IPS-NIHi7 (cell line): ENCODE measurements at regions not wholly inside any gene's neighbourhood (a gene's known extent, or its start where the extent isn't known, plus 50 kb on each side); places are given as distances from the start of the nearest gene placed in this dataset.
A peak's percentile ranks its signal among the peaks of the same experiment; 100 is the strongest.

Experiments used
- DNase-seq: peaks from one replicate; pipeline ENCODE4 v3.0.0; 2012; ENCODE audit warnings: mixed read lengths; ENCODE audit errors: extremely low spot score

DNA sequence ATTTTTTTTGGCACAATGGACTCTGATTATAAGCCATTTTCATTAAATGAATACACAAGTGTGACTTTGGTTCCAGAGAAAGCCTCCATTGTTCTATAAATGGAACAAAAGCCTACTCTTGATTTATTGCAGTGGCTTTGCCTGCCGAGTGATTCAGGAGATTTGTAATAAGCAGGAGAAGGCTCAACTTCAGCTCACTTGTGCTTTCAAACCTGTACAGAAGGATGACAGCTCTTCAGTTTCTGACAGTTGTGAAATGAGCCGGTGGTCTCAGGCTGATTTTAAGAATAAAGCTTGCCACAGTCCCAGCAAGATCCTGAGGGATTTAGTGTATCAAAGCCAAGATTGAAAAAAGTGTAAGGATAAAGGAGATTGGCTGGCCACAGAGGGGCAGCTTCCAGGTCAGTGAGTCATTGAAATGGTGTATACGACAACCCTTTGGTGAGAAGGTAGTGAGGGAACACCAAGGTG, 438.8 kb upstream of the TGFBR2 start:
- DNase-seq, result peak; percentile 19

GRCh38 chr3:30169487-30169886, 436.9 kb upstream of the TGFBR2 start:
- DNase-seq, result no peak

DNA sequence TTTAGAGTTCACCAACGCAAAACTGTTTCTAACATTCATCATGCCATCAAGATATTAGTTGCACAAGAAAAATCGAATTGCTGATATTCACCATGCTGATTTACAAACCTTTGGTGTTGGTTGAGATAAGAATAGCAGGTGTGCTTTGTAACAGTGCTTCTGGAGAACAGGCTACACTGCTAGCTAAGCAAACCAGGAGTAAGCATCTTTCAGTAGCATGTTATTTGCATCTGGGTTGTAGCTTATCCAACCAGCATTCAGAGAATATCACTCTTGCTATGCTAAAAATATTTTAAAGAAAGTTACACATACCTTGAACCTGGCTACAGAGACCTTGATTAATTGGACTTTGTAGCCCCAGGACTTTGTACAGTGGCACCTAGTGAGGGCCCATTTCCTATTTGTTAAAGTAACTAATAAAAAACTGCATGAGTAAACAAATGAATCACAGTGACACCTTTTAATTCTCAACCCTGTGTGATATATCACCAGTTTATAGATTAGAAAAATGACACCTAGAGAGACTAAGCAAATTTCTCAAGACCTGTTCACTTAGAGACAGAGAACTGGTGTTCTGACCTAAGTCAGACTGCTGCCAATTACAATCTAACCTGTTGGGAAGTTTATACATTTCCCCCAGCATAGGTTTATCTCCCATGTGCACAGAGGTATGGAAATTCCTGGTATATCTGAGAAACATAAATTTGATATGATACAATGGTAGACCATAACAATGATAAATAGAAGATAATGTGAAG, 435.5 kb upstream of the TGFBR2 start:
- no peak for DNase-seq

DNA sequence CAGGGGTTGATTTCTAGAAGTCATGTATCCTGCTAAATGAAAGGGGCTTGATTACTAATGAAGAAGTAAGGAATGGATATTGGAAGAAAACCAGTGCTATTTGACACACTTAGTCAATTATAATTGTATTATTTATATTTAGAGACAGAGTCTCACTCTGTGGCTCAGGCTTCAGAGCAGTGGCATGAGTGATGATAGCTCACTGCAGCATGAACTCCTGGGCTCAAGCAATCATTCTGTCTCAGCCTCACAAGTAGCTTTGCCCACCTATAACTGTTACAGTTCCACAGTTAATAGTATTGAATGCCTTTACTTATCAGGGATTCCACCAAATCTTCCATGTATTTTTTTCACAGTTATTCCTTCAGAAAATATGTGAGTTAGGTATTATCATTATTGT, 432.0 kb upstream of the TGFBR2 start:
- DNase-seq, result no peak

DNA sequence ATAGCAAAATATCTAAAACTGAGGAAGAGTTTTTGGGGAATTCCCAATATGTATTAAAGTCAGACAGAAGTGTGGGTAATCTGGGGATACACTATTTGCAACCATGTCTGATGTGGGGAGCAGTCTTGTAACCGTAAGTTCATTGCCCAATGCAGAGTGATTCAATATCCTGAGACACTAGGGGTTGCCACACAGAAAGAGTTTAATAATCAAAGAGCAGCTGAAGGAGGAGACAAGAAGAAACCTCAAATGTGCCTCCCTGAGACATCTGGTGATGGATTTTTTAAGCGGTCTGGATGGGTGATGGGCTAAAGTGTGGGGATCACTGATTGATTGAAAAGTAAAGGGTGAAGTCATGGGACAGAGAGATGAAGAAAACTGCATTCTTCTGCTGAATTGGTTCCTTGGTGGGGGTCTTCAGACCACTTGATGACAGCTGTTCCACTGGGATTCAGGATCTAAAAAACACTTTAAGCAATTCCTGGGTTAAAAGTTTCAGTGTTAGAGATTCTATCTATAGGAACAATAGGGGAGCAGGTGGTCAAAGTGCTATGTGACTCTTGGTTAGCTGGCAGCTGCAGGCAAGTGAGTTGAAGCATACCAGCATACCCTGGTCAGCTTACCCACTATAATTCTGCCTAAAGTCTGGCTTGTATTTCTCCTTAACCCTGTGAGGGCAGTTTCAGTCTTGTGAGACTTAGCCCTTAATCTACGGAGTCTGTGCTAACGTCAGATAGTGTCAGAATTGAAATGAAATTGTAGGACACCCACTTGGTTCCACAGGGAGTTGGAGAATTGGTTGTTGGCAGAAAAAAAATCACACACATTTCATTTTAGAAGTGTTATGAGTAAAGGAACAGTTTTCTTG, 425.9 kb upstream of the TGFBR2 start:
- DNase-seq, result no peak

GRCh38 chr3:30181178-30181465, 425.3 kb upstream of the TGFBR2 start:
- no peak for DNase-seq

GRCh38 chr3:30181581-30181980, 424.8 kb upstream of the TGFBR2 start:
- no peak for DNase-seq

DNA sequence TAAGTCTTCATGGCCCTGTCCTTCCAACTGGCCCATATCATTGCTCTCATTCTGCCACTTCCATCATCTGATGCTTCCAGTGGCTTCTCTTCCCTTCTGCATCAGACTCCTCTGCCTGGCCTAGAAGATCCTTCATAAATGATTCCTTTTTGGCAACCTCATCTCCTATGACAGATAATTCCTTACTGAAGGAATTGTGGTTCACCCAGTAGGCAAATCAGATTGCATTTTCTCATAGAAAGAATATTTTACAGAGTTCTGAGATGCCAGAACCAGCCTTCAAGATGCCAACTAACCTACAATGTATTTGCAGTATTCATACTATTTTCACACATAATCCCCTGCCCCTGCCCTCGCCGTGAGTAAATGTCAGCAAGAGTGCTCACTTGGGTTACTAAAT, 423.0 kb upstream of the TGFBR2 start:
- DNase-seq, result no peak

DNA sequence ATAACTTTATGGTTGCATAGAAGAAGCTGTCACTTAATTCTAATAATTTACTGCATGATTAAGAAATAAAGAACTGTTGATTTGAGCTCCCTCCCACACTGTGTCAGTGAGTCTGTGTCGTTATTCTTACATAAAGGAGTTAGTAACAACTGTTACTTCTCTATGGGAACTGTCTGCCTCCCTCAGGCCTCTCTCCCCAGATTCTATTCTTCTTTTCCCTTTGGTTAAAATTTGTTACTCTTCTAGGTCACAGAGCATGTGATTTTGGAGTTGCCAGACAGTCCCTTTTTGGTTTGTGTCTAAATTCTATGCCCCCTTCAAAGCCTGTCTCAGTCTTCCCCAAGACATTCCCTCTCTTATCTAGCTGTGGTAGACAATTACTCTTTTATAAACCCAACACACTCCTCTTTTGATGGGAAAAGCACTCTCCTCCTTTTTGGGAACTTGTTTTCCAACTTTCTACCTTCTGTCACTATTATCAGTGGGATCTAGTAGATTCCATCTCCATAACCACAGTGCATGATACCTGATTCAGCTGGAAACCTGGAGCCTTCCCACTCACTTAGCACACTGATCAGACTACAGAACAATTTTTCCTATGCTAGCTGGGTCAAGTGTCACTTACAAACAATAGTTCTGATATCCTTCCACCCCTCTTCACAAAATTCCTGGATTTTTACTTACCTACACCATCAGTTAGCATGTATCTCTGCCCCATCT, 422.1 kb upstream of the TGFBR2 start:
- DNase-seq, result no peak

- no peak for DNase-seq
Measured at GRCh38 chr3:30185872-30186271, 420.5 kb upstream of the TGFBR2 start.

GRCh38 chr3:30186741-30187219, 419.6 kb upstream of the TGFBR2 start:
- no peak for DNase-seq

DNA sequence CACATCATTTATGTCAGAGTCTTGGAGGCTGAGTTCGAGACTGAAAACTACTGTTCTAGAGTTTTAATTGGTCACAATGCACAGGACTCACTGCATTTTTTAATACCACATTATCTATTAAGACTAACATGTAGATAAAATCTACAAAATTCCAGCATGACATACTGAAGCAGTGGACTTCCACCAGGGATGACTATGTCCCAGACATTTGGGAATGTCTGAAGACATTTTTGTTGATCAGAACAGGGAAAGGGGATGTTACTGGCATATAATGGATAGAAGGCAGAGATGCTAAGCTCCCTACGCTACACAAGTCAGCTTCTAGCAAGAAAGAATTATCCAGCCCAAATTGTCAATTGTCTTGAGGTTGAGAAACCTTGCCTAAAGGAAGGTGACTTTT, 419.0 kb upstream of the TGFBR2 start:
- no peak for DNase-seq

GRCh38 chr3:30188713-30189112, 417.7 kb upstream of the TGFBR2 start:
- DNase-seq, result no peak

- DNase-seq, result no peak
Measured at GRCh38 chr3:30189900-30190299, 416.5 kb upstream of the TGFBR2 start.

- DNase-seq, result no peak
Measured at GRCh38 chr3:30193625-30194044, 412.8 kb upstream of the TGFBR2 start.

- no peak for DNase-seq
Measured at GRCh38 chr3:30195352-30195751, 411.0 kb upstream of the TGFBR2 start.

GRCh38 chr3:30198162-30198561, 408.2 kb upstream of the TGFBR2 start:
- DNase-seq, result no peak

DNA sequence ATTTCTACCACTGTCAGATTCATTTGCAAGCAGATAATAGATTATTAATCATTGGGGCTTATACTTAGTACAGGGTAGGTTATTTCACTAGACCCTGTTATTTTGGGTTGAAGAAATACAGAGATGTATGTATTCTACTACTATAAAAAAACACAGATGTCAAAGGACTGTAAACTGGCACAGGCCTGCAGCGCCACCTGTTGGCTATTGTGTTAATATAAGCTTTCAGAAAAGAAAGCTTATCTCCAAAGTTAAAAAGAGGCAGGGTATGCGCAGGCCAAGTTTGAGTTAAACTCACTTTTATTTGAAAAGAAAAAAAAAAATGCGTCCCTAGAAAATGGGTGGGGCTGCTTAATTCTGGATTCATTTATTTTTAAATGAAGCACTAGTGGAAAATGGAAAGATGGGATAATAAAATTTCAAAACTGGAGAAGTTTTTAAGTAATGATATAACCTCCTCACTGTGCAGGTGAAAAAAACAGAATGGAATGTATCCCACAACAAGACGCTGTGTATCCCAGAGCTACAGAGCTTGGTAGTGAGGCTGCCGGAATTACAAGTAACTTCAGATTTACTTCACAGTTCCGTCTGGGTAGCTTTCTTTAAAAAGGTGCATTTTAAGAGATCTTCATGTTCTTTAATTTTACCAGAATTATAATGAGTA, 407.2 kb upstream of the TGFBR2 start:
- DNase-seq, result peak; percentile 56

- DNase-seq, result no peak
Measured at GRCh38 chr3:30199855-30200254, 406.5 kb upstream of the TGFBR2 start.

DNA sequence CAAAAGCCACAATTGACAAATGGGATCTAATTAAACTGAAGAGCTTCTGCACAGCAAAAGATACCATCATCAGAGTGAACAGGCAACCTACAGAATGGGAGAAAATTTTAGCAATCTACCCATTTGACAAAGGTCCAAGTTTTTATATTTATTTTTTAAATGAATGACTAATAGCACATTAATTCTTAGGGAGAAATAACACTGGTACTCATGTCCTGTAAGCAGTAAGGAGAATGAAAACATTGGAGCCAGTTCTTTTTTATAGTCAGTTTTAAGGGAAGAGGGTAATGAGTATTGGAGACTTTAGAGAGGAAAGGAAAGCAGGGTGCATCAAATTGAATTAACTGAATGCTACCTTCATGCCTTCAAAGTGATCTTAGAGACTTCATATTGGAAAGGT, 404.7 kb upstream of the TGFBR2 start:
- no peak for DNase-seq

DNA sequence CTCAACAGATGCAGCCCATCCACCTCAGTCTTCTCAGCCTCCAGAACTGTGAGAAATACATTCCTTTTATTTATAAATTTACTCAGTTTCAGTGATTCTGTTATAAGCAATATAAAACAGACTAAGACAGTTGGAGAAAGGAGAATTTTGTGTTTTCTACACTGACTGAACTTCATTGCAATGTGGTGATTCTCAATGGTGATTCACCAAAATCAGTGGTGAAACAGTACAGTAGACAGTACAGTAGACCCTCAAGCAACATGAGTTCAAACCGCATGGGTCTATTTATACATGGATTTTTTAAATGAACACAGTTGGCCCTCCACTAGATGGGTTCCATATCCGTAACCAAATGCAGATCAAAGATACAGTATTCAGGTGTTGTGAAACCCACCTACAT, 403.1 kb upstream of the TGFBR2 start:
- no peak for DNase-seq

GRCh38 chr3:30204126-30204525, 402.3 kb upstream of the TGFBR2 start:
- no peak for DNase-seq
